ENCODE measurements at regions not wholly inside any gene's neighbourhood (a gene's known extent, or its start where the extent isn't known, plus 50 kb on each side); places are given as distances from the start of the nearest gene placed in this dataset.

DNA sequence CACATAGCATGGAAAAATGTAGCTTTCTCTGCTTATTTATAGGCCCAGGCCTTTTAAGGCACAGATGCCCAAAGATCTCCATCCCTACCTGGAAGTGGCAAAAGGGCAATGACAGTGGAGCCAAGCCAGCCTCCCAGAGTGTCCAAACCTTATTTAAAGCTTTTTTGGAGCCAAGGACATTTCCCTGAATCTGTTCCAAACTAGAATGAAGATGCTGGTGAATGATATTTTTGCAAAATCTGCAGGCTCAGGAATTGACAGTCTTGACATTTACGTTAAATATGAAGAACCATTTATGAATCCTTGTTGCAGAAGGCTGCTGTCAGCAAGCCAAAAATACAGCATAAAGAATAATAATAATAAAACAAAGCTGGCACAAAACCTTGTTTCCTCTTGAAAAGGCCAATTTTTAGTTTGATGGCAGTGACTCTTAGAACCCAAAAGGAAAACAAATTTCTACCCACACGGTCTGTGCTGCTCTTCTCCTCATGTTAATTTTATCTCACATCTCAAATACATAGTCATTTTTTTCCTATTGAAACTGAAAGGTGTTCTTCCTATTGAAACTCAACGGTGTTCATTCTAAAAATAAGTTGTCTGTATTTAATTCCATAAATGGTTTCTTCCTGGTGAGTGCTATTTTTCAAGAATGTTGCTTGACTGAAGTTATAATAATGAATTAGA is 206.3 kb upstream of the TBL1X start:
- TF ChIP-seq, protein P1, sequence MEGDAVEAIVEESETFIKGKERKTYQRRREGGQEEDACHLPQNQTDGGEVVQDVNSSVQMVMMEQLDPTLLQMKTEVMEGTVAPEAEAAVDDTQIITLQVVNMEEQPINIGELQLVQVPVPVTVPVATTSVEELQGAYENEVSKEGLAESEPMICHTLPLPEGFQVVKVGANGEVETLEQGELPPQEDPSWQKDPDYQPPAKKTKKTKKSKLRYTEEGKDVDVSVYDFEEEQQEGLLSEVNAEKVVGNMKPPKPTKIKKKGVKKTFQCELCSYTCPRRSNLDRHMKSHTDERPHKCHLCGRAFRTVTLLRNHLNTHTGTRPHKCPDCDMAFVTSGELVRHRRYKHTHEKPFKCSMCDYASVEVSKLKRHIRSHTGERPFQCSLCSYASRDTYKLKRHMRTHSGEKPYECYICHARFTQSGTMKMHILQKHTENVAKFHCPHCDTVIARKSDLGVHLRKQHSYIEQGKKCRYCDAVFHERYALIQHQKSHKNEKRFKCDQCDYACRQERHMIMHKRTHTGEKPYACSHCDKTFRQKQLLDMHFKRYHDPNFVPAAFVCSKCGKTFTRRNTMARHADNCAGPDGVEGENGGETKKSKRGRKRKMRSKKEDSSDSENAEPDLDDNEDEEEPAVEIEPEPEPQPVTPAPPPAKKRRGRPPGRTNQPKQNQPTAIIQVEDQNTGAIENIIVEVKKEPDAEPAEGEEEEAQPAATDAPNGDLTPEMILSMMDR (IDR thresholded peaks at IDR 0.05): no peak
- TF ChIP-seq POLR2A (IDR thresholded peaks at IDR 0.05): no peak

All from body of pancreas (tissue), 4 donors.